ENCODE measurements at regions not wholly inside any gene's neighbourhood (a gene's known extent, or its start where the extent isn't known, plus 50 kb on each side); places are given as distances from the start of the nearest gene placed in this dataset.
A peak's percentile ranks its signal among the peaks of the same experiment; 100 is the strongest.

GRCh38 chr2:42914860-42915259 is 122.5 kb upstream of the HAAO start (continued):
- TF ChIP-seq SMARCA5 (IDR thresholded peaks at IDR 0.05), result no peak
- no peak for TF ChIP-seq GATAD2B (conservative IDR thresholded peaks at IDR 0.05; ENCODE audit: low read depth)
- TF ChIP-seq RB1 (IDR thresholded peaks at IDR 0.05; ENCODE audit: borderline replicate concordance), result no peak
- no peak for TF ChIP-seq YY1 (IDR thresholded peaks at IDR 0.05; ENCODE audit: low read depth, low read length)
- TF ChIP-seq SKIL (IDR thresholded peaks at IDR 0.05; ENCODE audit: low read depth, poor library complexity, severe bottlenecking), result no peak
- 0 out of 2 replicates have a peak, but pooled peaks have one; percentile 15 for TF ChIP-seq RELB (IDR thresholded peaks at IDR 0.05; ENCODE audit: low read depth)
- TF ChIP-seq, protein P1, sequence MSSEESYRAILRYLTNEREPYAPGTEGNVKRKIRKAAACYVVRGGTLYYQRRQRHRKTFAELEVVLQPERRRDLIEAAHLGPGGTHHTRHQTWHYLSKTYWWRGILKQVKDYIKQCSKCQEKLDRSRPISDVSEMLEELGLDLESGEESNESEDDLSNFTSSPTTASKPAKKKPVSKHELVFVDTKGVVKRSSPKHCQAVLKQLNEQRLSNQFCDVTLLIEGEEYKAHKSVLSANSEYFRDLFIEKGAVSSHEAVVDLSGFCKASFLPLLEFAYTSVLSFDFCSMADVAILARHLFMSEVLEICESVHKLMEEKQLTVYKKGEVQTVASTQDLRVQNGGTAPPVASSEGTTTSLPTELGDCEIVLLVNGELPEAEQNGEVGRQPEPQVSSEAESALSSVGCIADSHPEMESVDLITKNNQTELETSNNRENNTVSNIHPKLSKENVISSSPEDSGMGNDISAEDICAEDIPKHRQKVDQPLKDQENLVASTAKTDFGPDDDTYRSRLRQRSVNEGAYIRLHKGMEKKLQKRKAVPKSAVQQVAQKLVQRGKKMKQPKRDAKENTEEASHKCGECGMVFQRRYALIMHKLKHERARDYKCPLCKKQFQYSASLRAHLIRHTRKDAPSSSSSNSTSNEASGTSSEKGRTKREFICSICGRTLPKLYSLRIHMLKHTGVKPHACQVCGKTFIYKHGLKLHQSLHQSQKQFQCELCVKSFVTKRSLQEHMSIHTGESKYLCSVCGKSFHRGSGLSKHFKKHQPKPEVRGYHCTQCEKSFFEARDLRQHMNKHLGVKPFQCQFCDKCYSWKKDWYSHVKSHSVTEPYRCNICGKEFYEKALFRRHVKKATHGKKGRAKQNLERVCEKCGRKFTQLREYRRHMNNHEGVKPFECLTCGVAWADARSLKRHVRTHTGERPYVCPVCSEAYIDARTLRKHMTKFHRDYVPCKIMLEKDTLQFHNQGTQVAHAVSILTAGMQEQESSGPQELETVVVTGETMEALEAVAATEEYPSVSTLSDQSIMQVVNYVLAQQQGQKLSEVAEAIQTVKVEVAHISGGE (CRISPR knock-in tag; IDR thresholded peaks at IDR 0.05), result no peak
- TF ChIP-seq, protein P2, sequence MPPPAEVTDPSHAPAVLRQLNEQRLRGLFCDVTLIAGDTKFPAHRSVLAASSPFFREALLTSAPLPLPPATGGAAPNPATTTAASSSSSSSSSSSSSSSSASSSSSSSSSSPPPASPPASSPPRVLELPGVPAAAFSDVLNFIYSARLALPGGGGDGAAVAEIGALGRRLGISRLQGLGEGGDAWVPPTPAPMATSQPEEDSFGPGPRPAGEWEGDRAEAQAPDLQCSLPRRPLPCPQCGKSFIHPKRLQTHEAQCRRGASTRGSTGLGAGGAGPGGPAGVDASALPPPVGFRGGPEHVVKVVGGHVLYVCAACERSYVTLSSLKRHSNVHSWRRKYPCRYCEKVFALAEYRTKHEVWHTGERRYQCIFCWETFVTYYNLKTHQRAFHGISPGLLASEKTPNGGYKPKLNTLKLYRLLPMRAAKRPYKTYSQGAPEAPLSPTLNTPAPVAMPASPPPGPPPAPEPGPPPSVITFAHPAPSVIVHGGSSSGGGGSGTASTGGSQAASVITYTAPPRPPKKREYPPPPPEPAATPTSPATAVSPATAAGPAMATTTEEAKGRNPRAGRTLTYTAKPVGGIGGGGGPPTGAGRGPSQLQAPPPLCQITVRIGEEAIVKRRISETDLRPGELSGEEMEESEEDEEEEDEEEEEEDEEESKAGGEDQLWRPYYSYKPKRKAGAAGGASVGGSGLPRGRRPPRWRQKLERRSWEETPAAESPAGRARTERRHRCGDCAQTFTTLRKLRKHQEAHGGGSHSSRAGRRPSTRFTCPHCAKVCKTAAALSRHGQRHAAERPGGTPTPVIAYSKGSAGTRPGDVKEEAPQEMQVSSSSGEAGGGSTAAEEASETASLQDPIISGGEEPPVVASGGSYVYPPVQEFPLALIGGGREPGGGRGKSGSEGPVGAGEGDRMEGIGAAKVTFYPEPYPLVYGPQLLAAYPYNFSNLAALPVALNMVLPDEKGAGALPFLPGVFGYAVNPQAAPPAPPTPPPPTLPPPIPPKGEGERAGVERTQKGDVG (CRISPR knock-in tag; IDR thresholded peaks at IDR 0.05), result no peak
- TF ChIP-seq IRF3 (IDR thresholded peaks at IDR 0.05), result no peak
- TF ChIP-seq SMAD5 (IDR thresholded peaks at IDR 0.05; ENCODE audit: low read depth), result no peak
- TF ChIP-seq, protein P3, sequence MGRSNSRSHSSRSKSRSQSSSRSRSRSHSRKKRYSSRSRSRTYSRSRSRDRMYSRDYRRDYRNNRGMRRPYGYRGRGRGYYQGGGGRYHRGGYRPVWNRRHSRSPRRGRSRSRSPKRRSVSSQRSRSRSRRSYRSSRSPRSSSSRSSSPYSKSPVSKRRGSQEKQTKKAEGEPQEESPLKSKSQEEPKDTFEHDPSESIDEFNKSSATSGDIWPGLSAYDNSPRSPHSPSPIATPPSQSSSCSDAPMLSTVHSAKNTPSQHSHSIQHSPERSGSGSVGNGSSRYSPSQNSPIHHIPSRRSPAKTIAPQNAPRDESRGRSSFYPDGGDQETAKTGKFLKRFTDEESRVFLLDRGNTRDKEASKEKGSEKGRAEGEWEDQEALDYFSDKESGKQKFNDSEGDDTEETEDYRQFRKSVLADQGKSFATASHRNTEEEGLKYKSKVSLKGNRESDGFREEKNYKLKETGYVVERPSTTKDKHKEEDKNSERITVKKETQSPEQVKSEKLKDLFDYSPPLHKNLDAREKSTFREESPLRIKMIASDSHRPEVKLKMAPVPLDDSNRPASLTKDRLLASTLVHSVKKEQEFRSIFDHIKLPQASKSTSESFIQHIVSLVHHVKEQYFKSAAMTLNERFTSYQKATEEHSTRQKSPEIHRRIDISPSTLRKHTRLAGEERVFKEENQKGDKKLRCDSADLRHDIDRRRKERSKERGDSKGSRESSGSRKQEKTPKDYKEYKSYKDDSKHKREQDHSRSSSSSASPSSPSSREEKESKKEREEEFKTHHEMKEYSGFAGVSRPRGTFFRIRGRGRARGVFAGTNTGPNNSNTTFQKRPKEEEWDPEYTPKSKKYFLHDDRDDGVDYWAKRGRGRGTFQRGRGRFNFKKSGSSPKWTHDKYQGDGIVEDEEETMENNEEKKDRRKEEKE (IDR thresholded peaks at IDR 0.05), result no peak
